ENCODE measurements at regions not wholly inside any gene's neighbourhood (a gene's known extent, or its start where the extent isn't known, plus 50 kb on each side); places are given as distances from the start of the nearest gene placed in this dataset.

DNA sequence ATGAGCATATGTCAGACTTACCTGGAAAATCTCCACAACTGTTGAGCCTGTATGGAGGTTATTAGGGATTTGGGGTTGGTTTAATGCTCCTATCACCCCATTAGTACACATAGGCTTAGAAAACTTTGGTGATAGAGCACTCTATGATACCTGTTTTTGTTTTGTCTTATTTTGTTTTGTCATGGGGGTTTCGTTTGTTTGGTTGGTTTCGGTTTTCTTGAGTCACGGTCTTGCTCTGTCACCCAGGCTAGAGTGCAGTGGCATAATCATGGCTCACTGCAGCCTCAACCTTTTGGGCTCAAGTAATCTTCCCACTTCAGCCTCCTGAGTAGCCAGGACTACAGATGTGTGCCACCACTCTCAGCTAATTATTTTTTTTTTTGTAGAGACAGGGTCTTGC is 70.0 kb downstream of the MZT1 start:
- no peak overlapping the region for H3K27ac ChIP-seq
- H3K4me1 ChIP-seq (ENCODE audit: insufficient read depth) = no peaks in the 10 kb centered on the region
- H3K4me3 ChIP-seq = no peak overlapping the region
- TF ChIP-seq POLR2A (IDR thresholded peaks at IDR 0.05) = no peak
- TF ChIP-seq, protein P1, sequence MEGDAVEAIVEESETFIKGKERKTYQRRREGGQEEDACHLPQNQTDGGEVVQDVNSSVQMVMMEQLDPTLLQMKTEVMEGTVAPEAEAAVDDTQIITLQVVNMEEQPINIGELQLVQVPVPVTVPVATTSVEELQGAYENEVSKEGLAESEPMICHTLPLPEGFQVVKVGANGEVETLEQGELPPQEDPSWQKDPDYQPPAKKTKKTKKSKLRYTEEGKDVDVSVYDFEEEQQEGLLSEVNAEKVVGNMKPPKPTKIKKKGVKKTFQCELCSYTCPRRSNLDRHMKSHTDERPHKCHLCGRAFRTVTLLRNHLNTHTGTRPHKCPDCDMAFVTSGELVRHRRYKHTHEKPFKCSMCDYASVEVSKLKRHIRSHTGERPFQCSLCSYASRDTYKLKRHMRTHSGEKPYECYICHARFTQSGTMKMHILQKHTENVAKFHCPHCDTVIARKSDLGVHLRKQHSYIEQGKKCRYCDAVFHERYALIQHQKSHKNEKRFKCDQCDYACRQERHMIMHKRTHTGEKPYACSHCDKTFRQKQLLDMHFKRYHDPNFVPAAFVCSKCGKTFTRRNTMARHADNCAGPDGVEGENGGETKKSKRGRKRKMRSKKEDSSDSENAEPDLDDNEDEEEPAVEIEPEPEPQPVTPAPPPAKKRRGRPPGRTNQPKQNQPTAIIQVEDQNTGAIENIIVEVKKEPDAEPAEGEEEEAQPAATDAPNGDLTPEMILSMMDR (IDR thresholded peaks at IDR 0.05) = no peak
- no peak for TF ChIP-seq EP300 (IDR thresholded peaks at IDR 0.05)
- no peak for DNase-seq
- no peaks in the 10 kb centered on the region for H3K9me3 ChIP-seq
- 93 to 97% (median 94%) methylated on average over 3 of the region's 3 CpGs for WGBS, 3 donors
- no peaks in the 10 kb centered on the region for H3K27me3 ChIP-seq
- intact Hi-C loops (cut with DNase I) = no loop called here
- H3K36me3 ChIP-seq = no peaks in the 10 kb centered on the region

DNA sequence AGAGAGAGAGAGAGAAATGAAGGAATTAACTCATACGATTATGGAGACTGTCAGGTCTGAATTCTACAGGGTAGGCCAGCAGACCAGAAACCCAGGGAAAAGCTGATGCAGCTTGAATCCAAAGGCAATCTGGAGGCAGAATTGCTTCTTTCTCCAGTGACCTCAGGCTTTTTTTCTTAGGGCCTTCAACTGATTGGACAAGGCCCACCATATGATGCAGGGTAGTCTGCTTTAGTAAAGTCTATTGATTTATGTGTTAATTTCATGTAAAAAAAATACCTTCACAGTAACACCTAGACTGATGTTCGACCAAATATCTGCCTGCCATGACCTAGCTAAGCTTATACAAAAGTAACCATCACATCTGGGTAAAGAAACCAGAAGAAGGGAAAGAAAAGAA is 71.1 kb downstream of the MZT1 start:
- Histone ChIP-seq H3K4me3 (no peak overlapping the region), H3K27me3 (no peaks in the 10 kb centered on the region), H3K36me3 (no peaks in the 10 kb centered on the region), H3K9me3 (no peaks in the 10 kb centered on the region), H3K4me1 (ENCODE audit: insufficient read depth) (no peaks in the 10 kb centered on the region), H3K27ac (no peak overlapping the region)
- 83 to 89% (median 85%) methylated on average over 2 of the region's 2 CpGs for WGBS, 3 donors
- TF ChIP-seq EP300 (IDR thresholded peaks at IDR 0.05) = no peak
- TF ChIP-seq, protein P1 (IDR thresholded peaks at IDR 0.05) = no peak
- no peak for TF ChIP-seq POLR2A (IDR thresholded peaks at IDR 0.05)
- DNase-seq = no peak
- intact Hi-C loops (cut with DNase I) = no loop called here

DNA sequence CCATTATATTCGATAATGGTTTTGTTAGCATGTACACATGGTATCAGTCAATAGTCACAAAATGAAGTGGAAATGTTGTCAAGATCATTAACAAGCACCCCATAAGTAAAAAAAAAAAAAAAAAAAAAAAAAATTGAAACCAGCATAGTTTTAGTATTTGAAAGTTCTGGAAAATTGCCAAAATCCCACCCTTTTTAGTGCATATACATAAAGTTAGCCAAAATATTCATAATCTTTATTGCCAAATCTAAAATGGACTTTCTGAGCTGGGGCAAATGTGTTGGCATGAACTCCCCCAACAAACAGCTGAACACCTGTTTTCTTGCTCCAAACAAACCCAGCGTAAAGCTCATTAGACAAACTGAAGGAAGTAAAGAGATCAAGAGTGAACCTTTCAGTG is 73.9 kb downstream of the MZT1 start:
- TF ChIP-seq, protein P1 (IDR thresholded peaks at IDR 0.05) = no peak
- TF ChIP-seq EP300 (IDR thresholded peaks at IDR 0.05) = no peak
- no peak for TF ChIP-seq POLR2A (IDR thresholded peaks at IDR 0.05)
- intact Hi-C loops (cut with DNase I) = no loop called here
- WGBS, 3 donors = 81 to 94% (median 82%) methylated on average over 2 of the region's 2 CpGs
- H3K4me1 ChIP-seq (ENCODE audit: insufficient read depth) = no peaks in the 10 kb centered on the region
- DNase-seq = no peak
- H3K9me3 ChIP-seq = no peaks in the 10 kb centered on the region
- H3K4me3 ChIP-seq = no peak overlapping the region
- H3K36me3 ChIP-seq = no peaks in the 10 kb centered on the region
- H3K27ac ChIP-seq = no peak overlapping the region
- H3K27me3 ChIP-seq = no peaks in the 10 kb centered on the region

DNA sequence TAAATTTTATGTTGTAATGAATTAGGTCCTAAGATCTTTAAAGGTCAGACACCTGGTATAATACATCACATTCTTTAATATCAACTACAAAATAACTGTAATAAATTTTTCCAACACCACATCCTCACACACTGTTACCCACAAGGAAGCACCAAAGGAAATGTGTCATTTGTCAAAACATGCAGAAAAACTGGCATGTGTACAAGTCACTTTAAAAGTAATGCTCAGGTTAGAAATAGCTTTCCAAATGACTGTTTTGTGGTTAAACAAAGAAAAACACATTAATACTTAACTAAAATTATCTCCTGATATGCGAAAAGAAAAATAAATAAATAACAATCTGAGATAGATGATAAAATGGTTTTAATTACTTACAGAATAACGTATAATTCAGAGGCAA is 74.7 kb downstream of the MZT1 start:
- no peak for DNase-seq
- intact Hi-C loops (cut with DNase I) = no loop called here
- Histone ChIP-seq H3K4me3 (no peak overlapping the region), H3K4me1 (ENCODE audit: insufficient read depth) (no peaks in the 10 kb centered on the region), H3K27ac (no peak overlapping the region), H3K27me3 (no peaks in the 10 kb centered on the region), H3K9me3 (no peaks in the 10 kb centered on the region), H3K36me3 (no peaks in the 10 kb centered on the region)
- WGBS, 3 donors = 31 to 51% (median 42%) methylated on average over 2 of the region's 2 CpGs
- TF ChIP-seq POLR2A (IDR thresholded peaks at IDR 0.05) (no peak), EP300 (IDR thresholded peaks at IDR 0.05) (no peak)
- TF ChIP-seq, protein P1 (IDR thresholded peaks at IDR 0.05) = no peak

DNA sequence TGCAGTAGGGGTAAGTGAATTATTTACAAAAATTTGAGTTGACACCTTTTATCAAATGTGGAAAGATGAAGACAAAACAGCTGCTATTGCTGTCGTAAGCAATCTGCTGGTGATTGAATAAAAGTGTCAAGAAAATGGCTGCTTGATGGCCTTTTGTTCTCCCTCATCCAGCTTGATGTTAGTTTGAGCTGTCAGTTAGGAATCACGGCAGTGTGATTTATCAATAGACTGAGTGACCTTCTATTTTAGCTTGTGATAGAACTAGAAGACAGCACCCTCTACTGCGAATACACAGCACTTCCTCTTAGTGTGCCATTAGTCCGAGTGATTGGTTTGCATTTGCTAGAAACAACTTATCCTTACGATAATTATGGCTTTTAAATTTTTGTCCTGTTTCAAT is 76.3 kb downstream of the MZT1 start:
- H3K27me3 ChIP-seq = no peaks in the 10 kb centered on the region
- intact Hi-C loops (cut with DNase I) = no loop called here
- H3K4me3 ChIP-seq = no peak overlapping the region
- H3K36me3 ChIP-seq = no peaks in the 10 kb centered on the region
- H3K4me1 ChIP-seq (ENCODE audit: insufficient read depth) = peaks cover 2% of the 10 kb centered on the region
- no peak for TF ChIP-seq EP300 (IDR thresholded peaks at IDR 0.05)
- TF ChIP-seq POLR2A (IDR thresholded peaks at IDR 0.05) = no peak
- TF ChIP-seq, protein P1 (IDR thresholded peaks at IDR 0.05) = no peak
- WGBS, 3 donors = 30 to 35% (median 34%) methylated on average over 5 of the region's 5 CpGs
- no peaks in the 10 kb centered on the region for H3K9me3 ChIP-seq
- no peak for DNase-seq
- H3K27ac ChIP-seq = no peak overlapping the region

All from ovary (tissue), 7 donors.